A549 (cell line): ENCODE measurements at regions not wholly inside any gene's neighbourhood (a gene's known extent, or its start where the extent isn't known, plus 50 kb on each side); places are given as distances from the start of the nearest gene placed in this dataset.

Experiments
- ATAC-seq, 2 experiments: fragments of 200-7000 bp in 1 of 2; fragments of >200 bp in 1 of 2; cut with Nextera tagmentation in 1 of 2; cut with Tn5 transposase in 1 of 2; 3 replicates each; pipeline versions ENCODE4 v1.8.0 to v1.9.1; 2018 to 2020; ENCODE audit warnings: mild to moderate bottlenecking in 1 of 2, moderate library complexity in 1 of 2
- CTCF ChIA-PET: fragments of 300-600 bp; sonication (Branson Sonifier 250); formaldehyde crosslinking; extraction: SDS; loops from one replicate; lab custom pipeline; 2021; ENCODE audit warnings: antibody characterized with exemption, inconsistent platforms; lab: Yijun Ruan, JAX
- POLR2A ChIA-PET: fragments of 350-600 bp; formaldehyde crosslinking; extraction: SDS; loops from one replicate; lab custom pipeline; 2021; ENCODE audit warnings: antibody characterized with exemption, inconsistent platforms; lab: Yijun Ruan, JAX
- DNase-seq, 2 experiments: peaks; one replicate each; pipeline versions ENCODE4 v3.0.0 to v3.0.0-alpha.2; 2011 to 2016; ENCODE audit warnings: low read depth in 1 of 2, low spot score in 1 of 2
- FAIRE-seq: peaks from 2 replicates; lab custom pipeline; 2011; peaks lifted over from hg19 to GRCh38; lab: Jason Lieb, UNC
- H3K27ac ChIP-seq, 2 experiments: fragments of >200 bp; sonication (Bioruptor Twin); formaldehyde crosslinking; 3 replicates each; pipeline ENCODE4 v1.5.1; 2016 to 2017
- H3K4me1 ChIP-seq: fragments of >200 bp; sonication (Bioruptor Twin); formaldehyde crosslinking; 3 replicates; pipeline ENCODE4 v1.6.1; 2016
- H3K4me2 ChIP-seq: fragments of >200 bp; sonication (Bioruptor Twin); formaldehyde crosslinking; 3 replicates; pipeline ENCODE4 v1.6.1; 2016
- H3K4me3 ChIP-seq: fragments of >200 bp; sonication (Bioruptor Twin); formaldehyde crosslinking; 3 replicates; pipeline ENCODE4 v1.5.1; 2016
- H3K9me3 ChIP-seq: fragments of >200 bp; sonication (Bioruptor Twin); formaldehyde crosslinking; 3 replicates; pipeline ENCODE4 v1.6.1; 2016
- BHLHE40 ChIP-seq: IDR thresholded peaks from 2 replicates; pipeline ENCODE4 v1.6.1; 2012; ENCODE audit warnings: low read depth, low read length, inconsistent platforms
- CHD4 ChIP-seq: fragments of 200-600 bp; sonication (generic); IDR thresholded peaks from 2 replicates; pipeline ENCODE4 v1.6.1; 2016; ENCODE audit warnings: antibody characterized with exemption, mild to moderate bottlenecking, borderline replicate concordance
- EHF ChIP-seq: fragments of 250-450 bp; sonication (Bioruptor Pico); IDR thresholded peaks from 2 replicates; pipeline ENCODE4 v1.5.0; 2020; ENCODE audit warnings: mild to moderate bottlenecking
- EP300 ChIP-seq, 2 experiments: fragments of >200 bp; sonication (Bioruptor Twin); formaldehyde crosslinking; IDR thresholded peaks; 2 replicates in 1 of 2; 3 replicates in 1 of 2; pipeline ENCODE4 v1.6.1; 2016 to 2017
- FOSL2 ChIP-seq, 2 experiments: fragments of 450-650 bp in 1 of 2; fragments of >200 bp in 1 of 2; sonication (Bioruptor Twin) in 1 of 2; formaldehyde crosslinking; IDR thresholded peaks; 2 replicates each; pipeline versions ENCODE4 v1.5.0 to v1.6.1; 2016 to 2020; ENCODE audit warnings: mild to moderate bottlenecking in 1 of 2, moderate library complexity in 1 of 2
- HEYL ChIP-seq: fragments of 250-450 bp; sonication (Bioruptor Pico); IDR thresholded peaks from 2 replicates; pipeline ENCODE4 v1.8.0; 2021; ENCODE audit warnings: mild to moderate bottlenecking, moderate library complexity
- HMGXB4 ChIP-seq: fragments of 250-450 bp; sonication (Bioruptor Pico); IDR thresholded peaks from 2 replicates; pipeline ENCODE4 v1.5.0; 2021; ENCODE audit warnings: mild to moderate bottlenecking, moderate library complexity, borderline replicate concordance
- HOXB13 ChIP-seq: fragments of 250-450 bp; sonication (Bioruptor Pico); IDR thresholded peaks from 2 replicates; pipeline ENCODE4 v1.5.0; 2020; ENCODE audit warnings: low read depth, mild to moderate bottlenecking, moderate library complexity
- HOXB5 ChIP-seq: fragments of 250-450 bp; sonication (Bioruptor Pico); IDR thresholded peaks from 2 replicates; pipeline ENCODE4 v1.5.0; 2020; ENCODE audit warnings: mild to moderate bottlenecking, moderate library complexity
- JUN ChIP-seq, 2 experiments: fragments of >200 bp; sonication (Bioruptor Twin); formaldehyde crosslinking; IDR thresholded peaks; 2 replicates in 1 of 2; 3 replicates in 1 of 2; pipeline ENCODE4 v1.6.1; 2016 to 2017
- KDM1A ChIP-seq: fragments of 200-600 bp; sonication (generic); IDR thresholded peaks from 2 replicates; pipeline ENCODE4 v1.6.1; 2016; ENCODE audit warnings: low read depth, mild to moderate bottlenecking
- KDM5A ChIP-seq: fragments of 200-600 bp; sonication (generic); IDR thresholded peaks from 2 replicates; pipeline ENCODE4 v1.6.1; 2016; ENCODE audit warnings: antibody characterized with exemption, mild to moderate bottlenecking
- MAFK ChIP-seq: fragments of 450-650 bp; IDR thresholded peaks from 2 replicates; pipeline ENCODE4 v1.6.1; 2014; ENCODE audit not compliant: partially characterized antibody
- MAZ ChIP-seq: fragments of 150-350 bp; IDR thresholded peaks from 2 replicates; pipeline ENCODE4 v1.6.1; 2014; ENCODE audit warnings: antibody characterized with exemption, low read depth, low read length, borderline replicate concordance
- NFE2L2 ChIP-seq: fragments of 150-350 bp; conservative IDR thresholded peaks from 2 replicates; pipeline ENCODE4 v1.6.1; 2014; ENCODE audit warnings: low read length
- NPAS2 ChIP-seq: fragments of 250-450 bp; sonication (Bioruptor Pico); IDR thresholded peaks from 2 replicates; pipeline ENCODE4 v1.8.0; 2022; ENCODE audit warnings: mild to moderate bottlenecking, moderate library complexity, borderline replicate concordance
- NR3C1 ChIP-seq: fragments of >200 bp; sonication (Bioruptor Twin); formaldehyde crosslinking; IDR thresholded peaks from 3 replicates; pipeline ENCODE4 v1.6.1; 2017
- PHF8 ChIP-seq: fragments of 200-600 bp; sonication (generic); IDR thresholded peaks from 2 replicates; pipeline ENCODE4 v1.6.1; 2016; ENCODE audit warnings: low read depth, mild to moderate bottlenecking, antibody characterized with exemption, moderate library complexity, borderline replicate concordance
- POLR2A ChIP-seq: IDR thresholded peaks from 2 replicates; pipeline ENCODE4 v1.6.1; 2012; ENCODE audit warnings: mild to moderate bottlenecking, low read length
- RARB ChIP-seq: fragments of 250-450 bp; sonication (Bioruptor Pico); IDR thresholded peaks from 2 replicates; pipeline ENCODE4 v1.8.0; 2021; ENCODE audit warnings: mild to moderate bottlenecking, moderate library complexity
- RCOR1 ChIP-seq: fragments of 150-350 bp; IDR thresholded peaks from 2 replicates; pipeline ENCODE4 v1.6.1; 2014; ENCODE audit warnings: antibody characterized with exemption, low read length, low read depth
- RFX5 ChIP-seq: fragments of 450-650 bp; IDR thresholded peaks from 2 replicates; pipeline ENCODE4 v1.7.1; 2014; ENCODE audit warnings: antibody characterized with exemption, mild to moderate bottlenecking, moderate library complexity
- SREBF2 ChIP-seq: fragments of 450-650 bp; IDR thresholded peaks from 2 replicates; pipeline ENCODE4 v1.6.1; 2014; ENCODE audit warnings: mild to moderate bottlenecking, moderate library complexity
- TFCP2L1 ChIP-seq: fragments of 250-450 bp; sonication (Bioruptor Pico); IDR thresholded peaks from 2 replicates; pipeline ENCODE4 v1.5.0; 2021; ENCODE audit warnings: mild to moderate bottlenecking
- WGBS: methylation state at CpG from one replicate; pipeline ENCODE4 v1.1.6; 2017; ENCODE audit errors: missing lambda C conversion rate; 5-methylcytosine and 5-hydroxymethylcytosine counted together
- TF ChIP-seq, protein P1 (sequence below): fragments of >200 bp; sonication (Bioruptor Twin); formaldehyde crosslinking; IDR thresholded peaks from 3 replicates; pipeline ENCODE4 v1.6.1; 2016
- TF ChIP-seq, protein P2 (sequence below): IDR thresholded peaks from 2 replicates; pipeline ENCODE4 v1.6.1; 2012

DNA sequence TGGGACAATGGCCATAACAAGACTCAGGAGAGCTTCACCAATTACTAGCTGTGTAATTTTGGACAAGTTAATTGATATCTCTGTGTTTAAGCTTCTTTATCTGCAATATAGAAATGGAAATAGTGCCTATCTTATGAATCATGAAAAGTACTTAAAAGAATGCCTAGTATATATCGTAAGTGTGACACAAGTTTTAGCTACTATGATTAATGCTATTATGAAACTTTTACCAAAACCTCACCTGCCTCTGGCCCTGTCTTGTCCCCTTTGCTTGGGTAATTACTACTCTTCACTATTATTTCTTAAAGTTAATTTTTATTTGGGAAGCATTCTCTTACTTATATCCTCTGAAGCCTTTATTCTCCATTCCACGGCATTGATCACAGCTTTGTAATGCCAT is 75.0 kb upstream of the NETO1 start:
- 27% methylated on average over 2 of the region's 2 CpGs for WGBS
- ChIA-PET CTCF (interaction anchor here (0.6 kb wide), 1 partner anchor 1516 kb away, joined by 3 read pairs; no protein-coding TSS in a partner anchor), POLR2A (no interaction called here)
- Histone ChIP-seq H3K4me2 (no peak overlapping the region), H3K4me3 (no peak overlapping the region), H3K4me1 (no peaks in the 10 kb centered on the region), H3K27ac (no peak overlapping the region), H3K9me3 (no peaks in the 10 kb centered on the region)
- TF ChIP-seq, protein P1, sequence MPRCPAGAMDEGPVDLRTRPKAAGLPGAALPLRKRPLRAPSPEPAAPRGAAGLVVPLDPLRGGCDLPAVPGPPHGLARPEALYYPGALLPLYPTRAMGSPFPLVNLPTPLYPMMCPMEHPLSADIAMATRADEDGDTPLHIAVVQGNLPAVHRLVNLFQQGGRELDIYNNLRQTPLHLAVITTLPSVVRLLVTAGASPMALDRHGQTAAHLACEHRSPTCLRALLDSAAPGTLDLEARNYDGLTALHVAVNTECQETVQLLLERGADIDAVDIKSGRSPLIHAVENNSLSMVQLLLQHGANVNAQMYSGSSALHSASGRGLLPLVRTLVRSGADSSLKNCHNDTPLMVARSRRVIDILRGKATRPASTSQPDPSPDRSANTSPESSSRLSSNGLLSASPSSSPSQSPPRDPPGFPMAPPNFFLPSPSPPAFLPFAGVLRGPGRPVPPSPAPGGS: no peak
- TF ChIP-seq FOSL2 (IDR thresholded peaks at IDR 0.05): no peak
- no peak for TF ChIP-seq FOSL2 (CRISPR knock-in tag; IDR thresholded peaks at IDR 0.05)
- TF ChIP-seq, protein P2, sequence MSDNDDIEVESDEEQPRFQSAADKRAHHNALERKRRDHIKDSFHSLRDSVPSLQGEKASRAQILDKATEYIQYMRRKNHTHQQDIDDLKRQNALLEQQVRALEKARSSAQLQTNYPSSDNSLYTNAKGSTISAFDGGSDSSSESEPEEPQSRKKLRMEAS: no peak
- no peak for TF ChIP-seq BHLHE40
- TF ChIP-seq RCOR1: no peak
- TF ChIP-seq HOXB13 (CRISPR knock-in tag): no peak
- TF ChIP-seq HOXB5 (CRISPR knock-in tag): no peak
- no peak for TF ChIP-seq KDM1A
- no peak for TF ChIP-seq NPAS2 (CRISPR knock-in tag)
- no peak for TF ChIP-seq EHF (CRISPR knock-in tag)
- TF ChIP-seq HEYL (CRISPR knock-in tag): no peak
- no peak for TF ChIP-seq PHF8
- TF ChIP-seq KDM5A: no peak
- TF ChIP-seq EP300 (IDR thresholded peaks at IDR 0.05): no peak
- no peak for TF ChIP-seq MAZ
- no peak for TF ChIP-seq JUN (IDR thresholded peaks at IDR 0.05)
- no peak for FAIRE-seq
- no peak for DNase-seq
- no peak for ATAC-seq

DNA sequence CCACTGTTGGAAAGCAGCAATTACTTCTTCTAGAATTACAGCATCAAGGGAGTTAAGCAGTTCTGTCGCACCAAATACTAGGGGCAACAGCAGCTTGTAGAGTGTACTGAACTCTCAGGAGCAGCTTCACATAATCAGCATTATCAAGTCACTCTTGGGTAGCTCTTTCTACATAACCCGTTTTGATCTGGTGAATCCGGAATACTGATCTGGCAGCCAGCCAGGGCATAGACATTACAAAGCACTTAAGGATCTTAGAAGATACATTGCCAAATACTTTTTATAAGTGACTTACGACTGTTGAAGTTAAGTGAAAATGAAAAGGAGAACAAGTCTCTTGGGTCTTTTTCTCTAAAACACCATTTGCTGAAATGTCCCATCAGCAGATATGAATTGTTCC is 73.2 kb upstream of the NETO1 start:
- ChIA-PET CTCF (no interaction called here), POLR2A (no interaction called here)
- Histone ChIP-seq H3K4me1 (no peaks in the 10 kb centered on the region), H3K4me3 (no peak overlapping the region), H3K4me2 (no peak overlapping the region), H3K27ac (no peak overlapping the region), H3K9me3 (no peaks in the 10 kb centered on the region)
- ATAC-seq: no peak
- DNase-seq: no peak
- no peak for FAIRE-seq
- WGBS: 23% methylated on average over 4 of the region's 4 CpGs
- TF ChIP-seq EHF (CRISPR knock-in tag): no peak
- TF ChIP-seq SREBF2: no peak
- no peak for TF ChIP-seq RFX5
- no peak for TF ChIP-seq RARB (CRISPR knock-in tag)
- TF ChIP-seq NFE2L2: no peak
- no peak for TF ChIP-seq NPAS2 (CRISPR knock-in tag)
- TF ChIP-seq KDM1A: no peak
- TF ChIP-seq HOXB13 (CRISPR knock-in tag): no peak
- no peak for TF ChIP-seq HMGXB4 (CRISPR knock-in tag)
- TF ChIP-seq, all 56 proteins: peak for 0

- FAIRE-seq: no peak
- POLR2A ChIA-PET: no interaction called here
Measured at GRCh38 chr18:72940509-72940908, 72.7 kb upstream of the NETO1 start.

More at GRCh38 chr18:72940509-72940908, 72.7 kb upstream of the NETO1 start:
- Histone ChIP-seq H3K27ac (no peak overlapping the region), H3K4me2 (no peak overlapping the region), H3K4me3 (no peak overlapping the region), H3K9me3 (no peaks in the 10 kb centered on the region)
- DNase-seq (no peak), ATAC-seq (no peak)
- CTCF ChIA-PET: no interaction called here
- WGBS: 58% methylated on average over 3 of the region's 3 CpGs
- TF ChIP-seq TFCP2L1 (CRISPR knock-in tag) (no peak), HOXB13 (CRISPR knock-in tag) (no peak), CHD4 (no peak), POLR2A (no peak), NR3C1 (no peak), EHF (CRISPR knock-in tag) (no peak), MAFK (peak; percentile 33)
- TF ChIP-seq, protein P1: no peak
- TF ChIP-seq, all 56 proteins: peak for 1
- no peaks in the 10 kb centered on the region for H3K4me1 ChIP-seq
